Mucosa of descending colon (tissue), 3 donors: ENCODE measurements at regions not wholly inside any gene's neighbourhood (a gene's known extent, or its start where the extent isn't known, plus 50 kb on each side); places are given as distances from the start of the nearest gene placed in this dataset.

ENCODE experiments used
- ATAC-seq: fragments of 200-7000 bp; cut with Tn5 transposase; one replicate; pipeline ENCODE4 v1.9.1; 2020; ENCODE audit warnings: mild to moderate bottlenecking, moderate library complexity
- DNase-seq, 3 donors: peaks; one replicate each; pipeline ENCODE4 v3.0.0-alpha.2; 2020
- H3K36me3 ChIP-seq: fragments of 200-600 bp; one replicate; pipeline ENCODE4 v1.8.0; 2021; ENCODE audit warnings: low read depth, mild to moderate bottlenecking
- H3K4me1 ChIP-seq: fragments of 200-600 bp; one replicate; pipeline ENCODE4 v1.8.0; 2021; ENCODE audit warnings: low read depth, mild to moderate bottlenecking
- H3K4me3 ChIP-seq: fragments of 200-600 bp; one replicate; pipeline ENCODE4 v1.8.0; 2021; ENCODE audit warnings: mild to moderate bottlenecking
- H3K9me3 ChIP-seq: fragments of 200-600 bp; one replicate; pipeline ENCODE4 v1.8.0; 2021; ENCODE audit warnings: mild to moderate bottlenecking
- CTCF ChIP-seq: fragments of 200-600 bp; IDR thresholded peaks from one replicate; pipeline ENCODE4 v1.8.0; 2022; ENCODE audit warnings: antibody characterized with exemption, mild to moderate bottlenecking
- intact Hi-C, 2 donors: fragments of 100-400 bp; cut with DNase I in 1 of 2; cut with micrococcal nuclease in 1 of 2; formaldehyde crosslinking; loops; one replicate each; pipeline versions ENCODE4 v1.11.0 to v1.11.1; 2022; cut with DNase I, micrococcal nuclease
- donor health status: DM: no; HTN: no; CAD: no; lungs with moderate emphysema.
- donor health status: DM: no; HTN: no; CAD: no.
- donor health status: DM: no; HTN: yes; CAD: no.

- H3K4me3 ChIP-seq, result no peak overlapping the region
- peaks cover 4% of the 10 kb centered on the region for H3K4me1 ChIP-seq
- intact Hi-C loops, result no loop called here
- no peak for TF ChIP-seq CTCF
- no peaks in the 10 kb centered on the region for H3K36me3 ChIP-seq
- no peak for ATAC-seq
- no peaks in the 10 kb centered on the region for H3K9me3 ChIP-seq
- DNase-seq, result no peak
These were observed 290.4 kb upstream of the TBL1XR1 start for GRCh38 chr3:177487635-177488186.

- no peaks in the 10 kb centered on the region for H3K36me3 ChIP-seq
- no peak overlapping the region for H3K4me3 ChIP-seq
- DNase-seq, result no peak
- intact Hi-C loops, result no loop called here
- no peaks in the 10 kb centered on the region for H3K4me1 ChIP-seq
- no peak for TF ChIP-seq CTCF
- no peak for ATAC-seq
- H3K9me3 ChIP-seq, result no peaks in the 10 kb centered on the region
These were observed 291.5 kb upstream of the TBL1XR1 start for GRCh38 chr3:177488740-177489139.

GRCh38 chr3:177490626-177491025, 293.3 kb upstream of the TBL1XR1 start:
- no peak for DNase-seq
- TF ChIP-seq CTCF, result no peak
- no peak for ATAC-seq
- Histone ChIP-seq H3K9me3 (no peaks in the 10 kb centered on the region), H3K4me1 (no peaks in the 10 kb centered on the region), H3K4me3 (no peak overlapping the region), H3K36me3 (no peaks in the 10 kb centered on the region)
- intact Hi-C loops, result no loop called here

- Histone ChIP-seq H3K4me3 (no peak overlapping the region), H3K4me1 (no peaks in the 10 kb centered on the region), H3K9me3 (no peaks in the 10 kb centered on the region), H3K36me3 (no peaks in the 10 kb centered on the region)
- ATAC-seq (no peak), DNase-seq (no peak)
- intact Hi-C loops, result no loop called here
- TF ChIP-seq CTCF, result no peak
These were observed 294.2 kb upstream of the TBL1XR1 start for GRCh38 chr3:177491296-177492032.

- ATAC-seq, result no peak
- Histone ChIP-seq H3K4me3 (no peak overlapping the region), H3K9me3 (no peaks in the 10 kb centered on the region), H3K4me1 (no peaks in the 10 kb centered on the region), H3K36me3 (no peaks in the 10 kb centered on the region)
- no peak for DNase-seq
- intact Hi-C loops, result no loop called here
- TF ChIP-seq CTCF, result no peak
These were observed 295.8 kb upstream of the TBL1XR1 start for GRCh38 chr3:177493091-177493490.
